SK-N-SH (cell line): ENCODE measurements at regions not wholly inside any gene's neighbourhood (a gene's known extent, or its start where the extent isn't known, plus 50 kb on each side); places are given as distances from the start of the nearest gene placed in this dataset.

Experiments used
- CTCF ChIA-PET: fragments of 300-600, 350-600 bp; formaldehyde crosslinking; extraction: SDS; loops from one replicate; lab custom pipeline; 2021; lab: Yijun Ruan, JAX
- POLR2A ChIA-PET: fragments of 350-600 bp; sonication (Branson Sonifier 250); formaldehyde crosslinking; extraction: SDS; loops from one replicate; lab custom pipeline; 2020; ENCODE audit warnings: antibody characterized with exemption, inconsistent platforms; lab: Yijun Ruan, JAX
- DNase-seq: peaks from one replicate; pipeline ENCODE4 v3.0.0; 2012
- H2AFZ ChIP-seq: fragments of 200-600 bp; sonication (generic); 2 replicates; pipeline ENCODE4 v1.8.1; 2016; ENCODE audit warnings: antibody characterized with exemption, mild to moderate bottlenecking, low read depth
- H3F3A ChIP-seq: fragments of 200-600 bp; sonication (generic); replicated peaks from 2 replicates; pipeline ENCODE3; 2016; ENCODE audit warnings: antibody characterized with exemption, mild to moderate bottlenecking; ENCODE audit not compliant: insufficient read depth
- H3K27ac ChIP-seq, 2 experiments: fragments of 200-500 bp in 1 of 2; fragments of 200-600 bp in 1 of 2; sonication (Bioruptor generic) in 1 of 2; sonication (generic), shearing (Covaris generic) in 1 of 2; 2 replicates each; pipeline versions ENCODE4 v1.5.1 to v1.6.1; 2014 to 2016; ENCODE audit warnings: low read depth in 2 of 2, inconsistent platforms in 1 of 2, low read length in 1 of 2, mild to moderate bottlenecking in 1 of 2, mixed read lengths in 1 of 2
- H3K27me3 ChIP-seq: fragments of 200-600 bp; sonication (generic), shearing (Covaris generic); 2 replicates; pipeline ENCODE4 v1.6.1; 2016; ENCODE audit warnings: mixed run types; ENCODE audit not compliant: insufficient read depth
- H3K36me3 ChIP-seq, 2 experiments: fragments of 200-500 bp in 1 of 2; fragments of 200-600 bp in 1 of 2; sonication (Bioruptor generic) in 1 of 2; sonication (generic) in 1 of 2; replicated peaks in 1 of 2; 2 replicates each; pipeline versions ENCODE3 to v1.5.1; 2014 to 2016; ENCODE audit warnings: low read length in 1 of 2, mild to moderate bottlenecking in 1 of 2; ENCODE audit not compliant: insufficient read depth in 2 of 2, control insufficient read depth in 1 of 2
- H3K4me1 ChIP-seq, 2 experiments: fragments of 200-500 bp in 1 of 2; fragments of 200-600 bp in 1 of 2; sonication (Bioruptor generic) in 1 of 2; sonication (generic), shearing (Covaris generic) in 1 of 2; 2 replicates each; pipeline versions ENCODE4 v1.5.1 to v1.6.1; 2014 to 2016; ENCODE audit warnings: low read depth in 1 of 2, low read length in 1 of 2, mixed run types in 1 of 2; ENCODE audit not compliant: insufficient read depth in 2 of 2, control insufficient read depth in 1 of 2
- H3K4me2 ChIP-seq: fragments of 200-600 bp; sonication (generic), shearing (Covaris generic); 2 replicates; pipeline ENCODE4 v1.6.1; 2017; ENCODE audit warnings: mixed run types
- H3K4me3 ChIP-seq, 2 experiments: fragments of 200-500 bp in 1 of 2; fragments of 200-600 bp in 1 of 2; sonication (Bioruptor generic) in 1 of 2; sonication (generic), shearing (Covaris generic) in 1 of 2; 2 replicates each; pipeline versions ENCODE4 v1.5.1 to v1.8.1; 2014 to 2016; ENCODE audit warnings: low read depth in 2 of 2, inconsistent platforms in 1 of 2, low read length in 1 of 2, mild to moderate bottlenecking in 1 of 2, mixed read lengths in 1 of 2, moderate library complexity in 1 of 2
- H3K79me2 ChIP-seq: fragments of 200-600 bp; sonication (generic); 2 replicates; pipeline ENCODE4 v1.8.1; 2017; ENCODE audit warnings: mild to moderate bottlenecking; ENCODE audit not compliant: insufficient read depth
- H3K9ac ChIP-seq: fragments of 200-600 bp; sonication (generic); 2 replicates; pipeline ENCODE4 v1.6.1; 2017; ENCODE audit warnings: mixed run types
- H3K9me2 ChIP-seq: fragments of 200-600 bp; sonication (generic); 2 replicates; pipeline ENCODE4 v1.6.1; 2017; ENCODE audit warnings: mixed run types
- H3K9me3 ChIP-seq: fragments of 200-600 bp; sonication (generic); 2 replicates; pipeline ENCODE4 v1.6.1; 2017; ENCODE audit warnings: mixed run types, mild to moderate bottlenecking, moderate library complexity
- H4K20me1 ChIP-seq: fragments of 200-600 bp; sonication (generic); 2 replicates; pipeline ENCODE4 v1.6.1; 2017; ENCODE audit warnings: mild to moderate bottlenecking, mixed run types; ENCODE audit not compliant: insufficient read depth
- FOSL2 ChIP-seq: IDR thresholded peaks from 2 replicates; pipeline ENCODE4 v1.4.0; 2012; ENCODE audit warnings: low read depth, mild to moderate bottlenecking, moderate library complexity, borderline replicate concordance
- FOXM1 ChIP-seq: IDR thresholded peaks from 2 replicates; pipeline ENCODE4 v1.4.0; 2012; ENCODE audit warnings: low read depth, mild to moderate bottlenecking
- GABPA ChIP-seq: IDR thresholded peaks from 2 replicates; pipeline ENCODE4 v1.4.0; 2012; ENCODE audit warnings: low read depth, mild to moderate bottlenecking
- GATA2 ChIP-seq: sonication (generic); formaldehyde crosslinking; IDR thresholded peaks from 2 replicates; pipeline ENCODE4 v1.5.0; 2020; ENCODE audit warnings: mild to moderate bottlenecking, missing genetic modification reagents
- JUND ChIP-seq: IDR thresholded peaks from 2 replicates; pipeline ENCODE4 v1.4.0; 2012
- MXI1 ChIP-seq: IDR thresholded peaks from 2 replicates; pipeline ENCODE4 v1.6.1; 2012; ENCODE audit warnings: mild to moderate bottlenecking, low read depth, low read length, improper control_type of control experiment
- RCOR1 ChIP-seq: fragments of 150-350 bp; IDR thresholded peaks from 2 replicates; pipeline ENCODE4 v1.6.1; 2017; ENCODE audit warnings: antibody characterized with exemption, low read length
- SMC3 ChIP-seq: IDR thresholded peaks from 2 replicates; pipeline ENCODE4 v1.6.1; 2012; ENCODE audit warnings: low read depth, low read length, improper control_type of control experiment
- TAF1 ChIP-seq: IDR thresholded peaks from 2 replicates; pipeline ENCODE4 v1.6.1; 2012; ENCODE audit warnings: low read depth, mild to moderate bottlenecking, low read length, moderate library complexity, borderline replicate concordance
- YY1 ChIP-seq: IDR thresholded peaks from 2 replicates; pipeline ENCODE4 v1.4.0; 2012; ENCODE audit warnings: low read depth, mild to moderate bottlenecking
- WGBS: methylation state at CpG from one replicate; pipeline ENCODE4 v1.1.6; 2017; ENCODE audit warnings: low lambda C conversion rate; 5-methylcytosine and 5-hydroxymethylcytosine counted together
- TF ChIP-seq, protein P1 (sequence below): fragments of 150-350 bp; IDR thresholded peaks from 2 replicates; pipeline ENCODE4 v1.6.1; 2017; ENCODE audit warnings: antibody characterized with exemption, low read length, low read depth, borderline replicate concordance
- TF ChIP-seq, protein P2 (sequence below): IDR thresholded peaks from 2 replicates; pipeline ENCODE4; 2012
- TF ChIP-seq, protein P3 (sequence below): IDR thresholded peaks from 2 replicates; pipeline ENCODE4 v1.4.0; 2012; ENCODE audit warnings: low read depth, borderline replicate concordance

DNA sequence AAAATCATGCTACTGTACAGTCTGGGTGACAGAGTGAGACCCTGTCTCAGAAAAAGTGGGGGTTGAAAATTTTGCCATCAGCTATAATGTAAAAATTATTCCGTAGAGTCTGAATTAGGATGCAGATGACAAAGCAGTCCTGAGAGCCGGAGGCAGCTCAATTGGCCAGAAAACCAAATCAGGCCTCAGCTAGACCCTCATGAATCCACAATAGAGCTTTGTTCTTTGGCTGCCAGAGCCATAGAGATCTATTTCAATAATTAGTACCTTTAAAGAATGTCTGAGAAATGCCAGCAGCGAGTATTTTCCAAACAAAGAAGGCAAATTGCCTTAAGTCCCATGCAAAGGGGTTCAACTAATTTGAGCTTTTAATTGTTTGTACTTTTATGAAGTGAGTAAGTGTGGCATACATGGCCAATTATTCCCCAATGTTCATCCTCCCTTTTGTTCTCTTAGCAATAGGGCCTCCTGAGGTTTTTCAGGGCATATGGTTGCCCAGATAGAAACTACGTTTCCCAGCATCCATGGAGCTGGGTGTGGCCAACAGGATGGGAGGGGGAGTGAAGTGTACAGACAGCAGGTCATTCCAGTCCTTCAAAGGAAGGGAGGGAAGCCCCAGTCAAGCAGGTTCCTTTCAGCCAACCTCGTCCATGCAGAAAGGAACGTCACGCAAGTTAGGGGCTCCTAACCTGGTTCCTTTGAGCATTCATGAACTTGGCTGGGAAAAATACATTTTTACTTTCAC, 211.3 kb upstream of the APCDD1 start (continued):
- TF ChIP-seq TAF1, result no peak
- no peak for TF ChIP-seq JUND
- no peak for TF ChIP-seq MXI1
- no peak for TF ChIP-seq FOXM1
- TF ChIP-seq, all 33 proteins: peak for 0

DNA sequence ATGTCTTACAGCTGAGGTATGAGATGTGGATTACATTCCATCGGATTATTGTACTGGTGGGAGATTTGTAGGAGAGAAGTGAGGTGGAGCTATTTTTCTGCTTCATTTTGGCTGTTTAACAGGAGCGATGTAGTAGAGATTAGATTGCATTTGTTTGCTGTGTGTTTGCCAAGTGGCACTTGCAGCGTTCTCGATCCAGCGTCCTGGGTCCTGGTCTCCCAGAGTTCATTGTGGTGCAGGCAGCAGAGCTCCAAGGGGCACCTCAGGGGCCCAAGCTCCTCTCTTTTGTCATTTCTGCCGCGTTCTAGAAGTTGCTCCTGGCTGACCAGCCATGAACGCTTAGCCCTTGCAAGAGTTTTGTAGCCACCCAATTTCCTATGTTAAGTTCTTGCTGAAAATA, 210.1 kb upstream of the APCDD1 start:
- no peaks in the 10 kb centered on the region for H3F3A ChIP-seq

DNA sequence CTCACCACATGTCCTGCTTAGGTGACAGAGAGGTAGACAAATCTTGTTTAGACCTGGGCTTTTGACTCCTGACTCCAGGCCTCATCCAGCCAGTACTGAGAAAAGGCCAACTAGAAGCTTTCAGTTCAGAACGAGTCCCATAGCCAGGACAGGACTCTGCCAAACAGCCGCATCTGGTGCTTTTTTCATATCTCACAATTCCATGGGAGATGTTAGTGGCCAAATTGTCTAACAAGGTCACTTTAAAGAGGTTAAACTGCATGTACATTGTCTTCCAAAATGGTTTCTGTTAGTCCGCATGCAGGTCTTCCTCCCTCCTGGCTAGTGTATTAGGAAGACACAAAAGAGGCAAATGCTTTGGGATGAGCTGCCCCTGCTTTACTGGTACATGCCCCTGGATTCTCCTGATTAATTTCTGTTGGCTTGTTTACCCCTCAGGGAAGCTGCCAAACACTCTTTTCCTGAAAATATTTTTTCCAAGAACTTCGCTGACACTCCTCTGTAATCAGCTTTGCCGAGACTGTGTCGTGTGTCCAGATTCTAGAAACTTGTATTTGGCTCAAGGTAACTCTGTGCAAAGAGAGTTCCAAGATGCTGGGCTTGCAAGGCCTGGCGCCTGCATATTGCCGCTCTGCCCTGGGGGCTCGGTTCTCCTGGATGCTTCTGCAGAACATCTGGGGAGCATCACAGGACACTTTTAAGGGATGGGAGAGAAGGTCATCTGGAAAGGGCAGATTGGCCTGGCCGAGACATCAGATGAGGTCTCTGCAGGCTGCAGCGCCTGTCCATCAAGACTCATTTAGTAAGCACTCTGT, 209.2 kb upstream of the APCDD1 start:
- Histone ChIP-seq H3K9me2 (no peaks in the 10 kb centered on the region), H3K9me3 (no peaks in the 10 kb centered on the region), H3K4me1 (peaks cover 0 to 30% of the 10 kb centered on the region in 2 experiments; a peak in 2 of 4 replicates), H3K36me3 (no peaks in the 10 kb centered on the region), H3K4me3 (no peak overlapping the region), H3K27me3 (no peaks in the 10 kb centered on the region; the same call in 1 of the 2 replicates), H3K4me2 (no peak overlapping the region), H2AFZ (no peak overlapping the region), H3F3A (no peaks in the 10 kb centered on the region), H3K79me2 (no peaks in the 10 kb centered on the region), H3K27ac (peak overlapping the region in 1 of 2 experiments; percentile 43; a peak in 2 of 4 replicates), H3K9ac (no peak overlapping the region), H4K20me1 (no peaks in the 10 kb centered on the region)
- WGBS, result 46% methylated on average over 7 of the region's 11 CpGs
- CTCF ChIA-PET, result no interaction called here
- no peak for TF ChIP-seq GABPA
- TF ChIP-seq YY1, result no peak
- TF ChIP-seq TAF1, result no peak
- TF ChIP-seq, protein P1, sequence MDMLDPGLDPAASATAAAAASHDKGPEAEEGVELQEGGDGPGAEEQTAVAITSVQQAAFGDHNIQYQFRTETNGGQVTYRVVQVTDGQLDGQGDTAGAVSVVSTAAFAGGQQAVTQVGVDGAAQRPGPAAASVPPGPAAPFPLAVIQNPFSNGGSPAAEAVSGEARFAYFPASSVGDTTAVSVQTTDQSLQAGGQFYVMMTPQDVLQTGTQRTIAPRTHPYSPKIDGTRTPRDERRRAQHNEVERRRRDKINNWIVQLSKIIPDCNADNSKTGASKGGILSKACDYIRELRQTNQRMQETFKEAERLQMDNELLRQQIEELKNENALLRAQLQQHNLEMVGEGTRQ, result no peak
- no peak for TF ChIP-seq RCOR1
- TF ChIP-seq, protein P2, sequence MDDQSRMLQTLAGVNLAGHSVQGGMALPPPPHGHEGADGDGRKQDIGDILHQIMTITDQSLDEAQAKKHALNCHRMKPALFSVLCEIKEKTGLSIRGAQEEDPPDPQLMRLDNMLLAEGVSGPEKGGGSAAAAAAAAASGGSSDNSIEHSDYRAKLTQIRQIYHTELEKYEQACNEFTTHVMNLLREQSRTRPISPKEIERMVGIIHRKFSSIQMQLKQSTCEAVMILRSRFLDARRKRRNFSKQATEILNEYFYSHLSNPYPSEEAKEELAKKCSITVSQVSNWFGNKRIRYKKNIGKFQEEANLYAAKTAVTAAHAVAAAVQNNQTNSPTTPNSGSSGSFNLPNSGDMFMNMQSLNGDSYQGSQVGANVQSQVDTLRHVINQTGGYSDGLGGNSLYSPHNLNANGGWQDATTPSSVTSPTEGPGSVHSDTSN, result no peak
- no peak for DNase-seq
- POLR2A ChIA-PET, result no interaction called here

More for the DNA sequence above, 210.1 kb upstream of the APCDD1 start:
- H3K36me3 ChIP-seq, result no peaks in the 10 kb centered on the region
- POLR2A ChIA-PET, result no interaction called here
- H3K9ac ChIP-seq, result no peak overlapping the region
- H2AFZ ChIP-seq, result no peak overlapping the region
- no peaks in the 10 kb centered on the region; the same call in 1 of the 2 replicates for H3K27me3 ChIP-seq
- H3K79me2 ChIP-seq, result no peaks in the 10 kb centered on the region
- CTCF ChIA-PET, result interaction anchor here (1.7 kb wide), 1 partner anchor 12 kb away, joined by 5 read pairs; no protein-coding TSS in a partner anchor
- H4K20me1 ChIP-seq, result no peaks in the 10 kb centered on the region
- peaks cover 9 to 30% of the 10 kb centered on the region in 2 experiments; a peak in 2 of 4 replicates for H3K4me1 ChIP-seq
- H3K9me3 ChIP-seq, result no peaks in the 10 kb centered on the region
- WGBS, result 59% methylated on average over 8 of the region's 8 CpGs
- H3K9me2 ChIP-seq, result no peaks in the 10 kb centered on the region
- no peak for DNase-seq
- H3K4me3 ChIP-seq, result no peak overlapping the region
- no peak overlapping the region for H3K27ac ChIP-seq
- no peak overlapping the region for H3K4me2 ChIP-seq
- TF ChIP-seq SMC3 (no peak), RCOR1 (no peak), GATA2 (no peak), FOSL2 (no peak)
- TF ChIP-seq, protein P3, sequence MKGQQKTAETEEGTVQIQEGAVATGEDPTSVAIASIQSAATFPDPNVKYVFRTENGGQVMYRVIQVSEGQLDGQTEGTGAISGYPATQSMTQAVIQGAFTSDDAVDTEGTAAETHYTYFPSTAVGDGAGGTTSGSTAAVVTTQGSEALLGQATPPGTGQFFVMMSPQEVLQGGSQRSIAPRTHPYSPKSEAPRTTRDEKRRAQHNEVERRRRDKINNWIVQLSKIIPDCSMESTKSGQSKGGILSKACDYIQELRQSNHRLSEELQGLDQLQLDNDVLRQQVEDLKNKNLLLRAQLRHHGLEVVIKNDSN, result no peak
